Right lobe of liver (tissue), 6 donors: ENCODE measurements at regions not wholly inside any gene's neighbourhood (a gene's known extent, or its start where the extent isn't known, plus 50 kb on each side); places are given as distances from the start of the nearest gene placed in this dataset.

Experiments
- ATAC-seq, 4 donors: fragments of 200-7000 bp; cut with Tn5 transposase; one replicate each; pipeline ENCODE4 v1.9.1; 2020; ENCODE audit warnings: mild to moderate bottlenecking in 4 of 4, moderate library complexity in 4 of 4
- DNase-seq, 3 donors: peaks; one replicate each; pipeline ENCODE4 v3.0.0-alpha.2; 2020
- H3K27ac ChIP-seq, 3 donors: fragments of 200-600 bp; one replicate each; pipeline ENCODE4 v1.8.0; 2022
- H3K27me3 ChIP-seq, 2 donors: fragments of 200-600 bp; one replicate each; pipeline ENCODE4 v1.8.0; 2022
- H3K36me3 ChIP-seq, 4 donors: fragments of 200-600 bp; sonication (generic) in 1 of 4; one replicate each; pipeline versions ENCODE4 v1.5.1 to v1.8.0; 2017 to 2022; ENCODE audit warnings: control low read depth in 1 of 4
- H3K4me1 ChIP-seq, 4 donors: fragments of 200-600 bp; sonication (generic) in 1 of 4; one replicate each; pipeline versions ENCODE4 v1.5.1 to v1.8.0; 2017 to 2022; ENCODE audit warnings: control low read depth in 1 of 4
- H3K4me3 ChIP-seq, 3 donors: fragments of 200-600 bp; one replicate each; pipeline ENCODE4 v1.8.0; 2022
- H3K9me3 ChIP-seq, 4 donors: fragments of 200-600 bp; sonication (generic) in 1 of 4; one replicate each; pipeline versions ENCODE4 v1.5.1 to v1.8.0; 2017 to 2022; ENCODE audit warnings: control low read depth in 1 of 4
- POLR2A ChIP-seq: fragments of 450-650 bp; IDR thresholded peaks from one replicate; pipeline ENCODE4 v1.6.1; 2017; ENCODE audit warnings: antibody characterized with exemption, mild to moderate bottlenecking
- WGBS: methylation state at CpG from one replicate; pipeline ENCODE4 v1.1.6; 2018; ENCODE audit warnings: low coverage, low lambda C conversion rate; ENCODE audit not compliant: insufficient coverage; ENCODE audit errors: missing lambda C conversion rate; 5-methylcytosine and 5-hydroxymethylcytosine counted together
- intact Hi-C, 2 donors: fragments of 100-400 bp; cut with DNase I; formaldehyde crosslinking; loops; one replicate each; pipeline versions ENCODE4 v1.11.2 to v1.14.1; 2022
- TF ChIP-seq, protein P1 (sequence below), 4 donors: fragments of 200-600 bp in 3 of 4; fragments of 450-650 bp in 1 of 4; IDR thresholded peaks; one replicate each; pipeline versions ENCODE4 v1.5.1 to v1.8.0; 2016 to 2022; ENCODE audit warnings: antibody characterized with exemption in 4 of 4, mild to moderate bottlenecking in 2 of 4
- donor health status: DM: no; HTN: yes; CAD: no.
- donor health status: DM: no; HTN: no; CAD: no.
- donor health status: DM: no; HTN: no; CAD: no.
- donor health status: DM: no; HTN: yes; CAD: no.
- donor health status: DM: no; HTN: yes; CAD: no.

DNA sequence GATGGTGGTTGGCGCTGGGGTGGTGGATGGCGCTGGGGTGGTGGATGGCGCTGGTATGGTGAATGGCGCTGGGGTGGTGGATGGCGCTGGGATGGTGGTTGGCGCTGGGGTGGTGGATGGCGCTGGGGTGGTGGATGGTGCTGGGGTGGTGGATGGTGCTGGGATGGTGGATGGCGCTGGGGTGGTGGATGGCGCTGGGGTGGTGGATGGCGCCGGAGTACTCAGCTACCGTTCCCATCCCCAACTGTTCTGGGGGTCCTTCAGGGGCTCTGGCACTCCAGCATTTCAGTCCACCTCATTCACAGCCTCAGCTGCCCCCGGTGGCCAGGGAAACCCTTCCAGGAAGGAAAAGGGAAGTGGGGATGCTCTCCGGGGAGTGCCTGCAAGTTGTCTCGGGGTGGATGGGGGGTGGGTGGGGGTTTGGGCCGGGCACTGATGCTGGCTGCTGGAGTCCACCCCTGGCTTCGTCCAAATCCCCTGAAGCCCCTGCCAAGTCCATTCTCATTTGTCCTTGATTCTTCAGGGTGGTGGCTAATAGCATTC is 147.3 kb upstream of the COL5A1 start:
- Histone ChIP-seq H3K27ac (no peak overlapping the region), H3K27me3 (no peaks in the 10 kb centered on the region), H3K9me3 (no peaks in the 10 kb centered on the region), H3K4me1 (no peaks in the 10 kb centered on the region), H3K4me3 (no peak overlapping the region), H3K36me3 (no peaks in the 10 kb centered on the region)
- WGBS = 95% methylated on average over 11 of the region's 17 CpGs
- no peak for TF ChIP-seq POLR2A
- TF ChIP-seq, protein P1, sequence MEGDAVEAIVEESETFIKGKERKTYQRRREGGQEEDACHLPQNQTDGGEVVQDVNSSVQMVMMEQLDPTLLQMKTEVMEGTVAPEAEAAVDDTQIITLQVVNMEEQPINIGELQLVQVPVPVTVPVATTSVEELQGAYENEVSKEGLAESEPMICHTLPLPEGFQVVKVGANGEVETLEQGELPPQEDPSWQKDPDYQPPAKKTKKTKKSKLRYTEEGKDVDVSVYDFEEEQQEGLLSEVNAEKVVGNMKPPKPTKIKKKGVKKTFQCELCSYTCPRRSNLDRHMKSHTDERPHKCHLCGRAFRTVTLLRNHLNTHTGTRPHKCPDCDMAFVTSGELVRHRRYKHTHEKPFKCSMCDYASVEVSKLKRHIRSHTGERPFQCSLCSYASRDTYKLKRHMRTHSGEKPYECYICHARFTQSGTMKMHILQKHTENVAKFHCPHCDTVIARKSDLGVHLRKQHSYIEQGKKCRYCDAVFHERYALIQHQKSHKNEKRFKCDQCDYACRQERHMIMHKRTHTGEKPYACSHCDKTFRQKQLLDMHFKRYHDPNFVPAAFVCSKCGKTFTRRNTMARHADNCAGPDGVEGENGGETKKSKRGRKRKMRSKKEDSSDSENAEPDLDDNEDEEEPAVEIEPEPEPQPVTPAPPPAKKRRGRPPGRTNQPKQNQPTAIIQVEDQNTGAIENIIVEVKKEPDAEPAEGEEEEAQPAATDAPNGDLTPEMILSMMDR (IDR thresholded peaks at IDR 0.05) = no peak
- DNase-seq (peak in 2 of 3 donors; percentile 21 to 25), ATAC-seq (no peak)
- intact Hi-C loops = no loop called here

DNA sequence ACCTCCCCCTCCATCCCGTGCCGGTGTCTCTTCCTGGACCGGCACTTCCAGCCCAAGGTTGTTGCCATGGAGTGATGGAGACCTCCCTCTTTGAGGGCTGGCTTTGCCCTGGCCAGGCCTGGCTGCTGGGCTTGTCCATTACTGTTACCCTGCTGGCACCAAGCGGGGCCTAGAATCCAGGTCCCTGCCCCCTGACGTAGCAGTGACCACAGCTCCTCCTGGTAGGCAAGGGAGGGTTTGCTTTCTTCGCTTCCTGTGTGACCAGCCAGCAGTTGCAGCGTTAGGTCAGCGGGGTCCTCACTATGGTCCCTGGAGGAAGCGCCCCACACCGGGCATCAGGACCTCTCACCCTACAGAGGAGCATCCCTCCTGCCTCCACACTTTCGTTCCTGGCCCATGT is 146.7 kb upstream of the COL5A1 start:
- Histone ChIP-seq H3K27me3 (no peaks in the 10 kb centered on the region), H3K9me3 (no peaks in the 10 kb centered on the region), H3K4me1 (no peaks in the 10 kb centered on the region), H3K27ac (no peak overlapping the region), H3K36me3 (no peaks in the 10 kb centered on the region), H3K4me3 (no peak overlapping the region)
- TF ChIP-seq, protein P1 (IDR thresholded peaks at IDR 0.05) = no peak
- TF ChIP-seq POLR2A = no peak
- intact Hi-C loops = no loop called here
- DNase-seq (peak in 1 of 3 donors; percentile 28), ATAC-seq (no peak)
- 50% methylated on average over 1 of the region's 11 CpGs for WGBS

- no peak overlapping the region for H3K4me3 ChIP-seq
- DNase-seq = peak in 1 of 3 donors; percentile 26
- no peaks in the 10 kb centered on the region for H3K9me3 ChIP-seq
- intact Hi-C loops = no loop called here
- peaks cover 0 to 5% of the 10 kb centered on the region in 2 donors for H3K27me3 ChIP-seq
- no peak overlapping the region for H3K27ac ChIP-seq
- no peak for ATAC-seq
- H3K4me1 ChIP-seq = no peaks in the 10 kb centered on the region
- H3K36me3 ChIP-seq = no peaks in the 10 kb centered on the region
- WGBS = 73% methylated on average over 17 of the region's 17 CpGs
- TF ChIP-seq, protein P1 (IDR thresholded peaks at IDR 0.05) = no peak
- TF ChIP-seq POLR2A = no peak
Observed at GRCh38 chr9:134495881-134496412, 145.7 kb upstream of the COL5A1 start.

DNA sequence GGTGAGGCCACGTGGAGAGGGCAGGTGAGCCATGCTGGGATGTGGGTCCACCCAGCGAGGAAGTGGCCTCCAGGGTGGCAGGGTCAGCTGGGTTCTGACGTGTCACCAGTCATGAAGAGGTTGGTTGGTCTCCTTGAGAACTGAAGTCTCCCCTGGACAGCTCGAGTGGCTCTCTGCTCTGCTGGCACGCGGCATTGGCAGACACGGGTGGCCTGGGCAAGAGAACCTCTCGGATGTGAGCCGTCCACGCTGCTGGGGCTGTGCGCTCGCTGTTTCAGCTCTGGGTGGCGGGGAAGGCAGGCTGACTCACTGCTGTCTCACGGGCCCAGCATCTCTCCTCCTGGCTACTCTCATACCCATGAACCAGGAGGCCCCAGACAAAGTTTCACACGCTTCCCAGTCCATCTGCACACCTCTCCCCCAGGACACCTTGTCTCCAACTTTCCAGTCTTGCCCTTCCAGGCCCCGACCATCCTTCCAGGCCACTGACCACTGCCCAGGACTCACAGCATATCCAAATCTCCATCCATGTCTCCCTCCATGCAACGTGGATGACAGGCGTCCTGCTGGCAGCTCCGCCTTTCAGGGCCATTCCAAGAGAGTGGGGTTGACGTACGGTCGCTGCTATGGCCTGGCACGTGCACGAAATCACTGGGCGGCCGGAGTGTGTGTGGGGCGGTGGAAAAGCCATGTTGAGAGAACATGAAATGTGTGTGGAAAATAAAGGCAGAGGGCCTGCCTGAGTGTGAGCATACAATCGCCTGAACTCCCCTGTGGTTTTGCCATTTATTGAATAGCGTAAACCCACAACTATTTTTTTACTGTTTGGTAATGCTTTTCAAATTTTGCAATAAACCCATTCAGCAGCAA is 145.0 kb upstream of the COL5A1 start:
- Histone ChIP-seq H3K27me3 (peaks cover 0 to 6% of the 10 kb centered on the region in 2 donors), H3K36me3 (no peaks in the 10 kb centered on the region), H3K4me1 (no peaks in the 10 kb centered on the region), H3K4me3 (no peak overlapping the region), H3K9me3 (no peaks in the 10 kb centered on the region), H3K27ac (no peak overlapping the region)
- TF ChIP-seq, protein P1 (IDR thresholded peaks at IDR 0.05) = no peak
- TF ChIP-seq POLR2A = no peak
- DNase-seq = peak in 2 of 3 donors; percentile 39 to 54
- intact Hi-C loops = no loop called here
- peak in 1 of 4 donors; percentile 37 for ATAC-seq
- WGBS = 69% methylated on average over 18 of the region's 29 CpGs
